Mammary epithelial cell (primary cell): ENCODE measurements at regions not wholly inside any gene's neighbourhood (a gene's known extent, or its start where the extent isn't known, plus 50 kb on each side); places are given as distances from the start of the nearest gene placed in this dataset.

Source experiments
- CTCF ChIP-seq, 2 donors: IDR thresholded peaks in 1 of 2; conservative IDR thresholded peaks in 1 of 2; 2 replicates each; pipeline ENCODE4 v1.5.1; 2011 to 2012; ENCODE audit warnings: inconsistent platforms in 2 of 2, low read length in 2 of 2, mild to moderate bottlenecking in 2 of 2, control low read depth in 1 of 2, low read depth in 1 of 2; ENCODE audit not compliant: insufficient read depth in 1 of 2; ENCODE audit errors: extremely low read depth in 1 of 2
- EZH2 ChIP-seq: IDR thresholded peaks from 2 replicates; pipeline ENCODE4 v1.6.1; 2012; ENCODE audit warnings: low read length, inconsistent platforms, borderline replicate concordance

GRCh38 chr1:82114887-82115286, 314.2 kb downstream of the ADGRL2 start:
- TF ChIP-seq EZH2 (no peak), CTCF (conservative IDR thresholded peaks at IDR 0.05 in 1 of 2, IDR thresholded peaks at IDR 0.05 in 1 of 2; ENCODE audit: extremely low read depth in 1 of 2, insufficient read depth in 1 of 2, low read depth in 1 of 2, low read length in 2 of 2) (no peak)
